HepG2 (cell line): ENCODE measurements at regions not wholly inside any gene's neighbourhood (a gene's known extent, or its start where the extent isn't known, plus 50 kb on each side); places are given as distances from the start of the nearest gene placed in this dataset.
A peak's percentile ranks its signal among the peaks of the same experiment; 100 is the strongest.

Experiments used
- BCL6 ChIP-seq: IDR thresholded peaks from 2 replicates; pipeline ENCODE4 v1.6.1; 2016; ENCODE audit warnings: missing genetic modification reagents, missing compliant biosample characterization
- BRF2 ChIP-seq: sonication (generic); formaldehyde crosslinking; IDR thresholded peaks from 2 replicates; pipeline ENCODE4 v1.8.1; 2022; ENCODE audit warnings: mild to moderate bottlenecking, missing genetic modification reagents
- DMAP1 ChIP-seq: IDR thresholded peaks from 2 replicates; pipeline ENCODE4 v1.6.1; 2016
- HDAC1 ChIP-seq: sonication (generic); formaldehyde crosslinking; IDR thresholded peaks from 2 replicates; pipeline ENCODE4 v1.5.1; 2020; ENCODE audit warnings: mild to moderate bottlenecking, missing genetic modification reagents
- HNRNPLL ChIP-seq: fragments of 200-400 bp; formaldehyde crosslinking; IDR thresholded peaks from 2 replicates; pipeline ENCODE4 v1.6.1; 2017; ENCODE audit warnings: mild to moderate bottlenecking, low read depth, low read length; ENCODE audit not compliant: poor library complexity, severe bottlenecking
- JUNB ChIP-seq: sonication (generic); formaldehyde crosslinking; IDR thresholded peaks from 2 replicates; pipeline ENCODE4 v1.8.0; 2022; ENCODE audit warnings: missing genetic modification reagents, mild to moderate bottlenecking, borderline replicate concordance
- KLF15 ChIP-seq: sonication (generic); formaldehyde crosslinking; IDR thresholded peaks from 2 replicates; pipeline ENCODE4 v1.8.1; 2023; ENCODE audit warnings: borderline replicate concordance, mild to moderate bottlenecking, inconsistent platforms, missing genetic modification reagents, mixed read lengths
- MEIS1 ChIP-seq: sonication (generic); formaldehyde crosslinking; IDR thresholded peaks from 2 replicates; pipeline ENCODE4 v1.9.0; 2021; ENCODE audit warnings: mild to moderate bottlenecking, missing genetic modification reagents, moderate library complexity, borderline replicate concordance
- NAIF1 ChIP-seq: sonication (generic); formaldehyde crosslinking; IDR thresholded peaks from 2 replicates; pipeline ENCODE4 v1.5.0; 2020; ENCODE audit warnings: mild to moderate bottlenecking, missing genetic modification reagents, borderline replicate concordance
- SIN3A ChIP-seq: IDR thresholded peaks from 2 replicates; pipeline ENCODE4 v1.6.1; 2011; ENCODE audit warnings: low read depth, mild to moderate bottlenecking, control low read depth, low read length, borderline replicate concordance
- SRSF4 ChIP-seq: fragments of 200-400 bp; formaldehyde crosslinking; IDR thresholded peaks from one replicate; pipeline ENCODE4 v1.6.1; 2018; ENCODE audit warnings: mild to moderate bottlenecking, low read depth, low read length, moderate library complexity; ENCODE audit not compliant: poor library complexity, severe bottlenecking
- TEAD3 ChIP-seq: optimal IDR thresholded peaks from 2 replicates; pipeline ENCODE3; 2016; ENCODE audit warnings: borderline replicate concordance
- ZKSCAN1 ChIP-seq: fragments of 150-350 bp; IDR thresholded peaks from 2 replicates; pipeline ENCODE4 v1.6.1; 2014; ENCODE audit warnings: low read length
- ZMYM3 ChIP-seq: sonication (generic); formaldehyde crosslinking; IDR thresholded peaks from 2 replicates; pipeline ENCODE4 v1.5.1; 2020; ENCODE audit warnings: mild to moderate bottlenecking, missing genetic modification reagents
- ZNF281 ChIP-seq: sonication (generic); formaldehyde crosslinking; IDR thresholded peaks from 2 replicates; pipeline ENCODE4 v1.4.0; 2020; ENCODE audit warnings: missing genetic modification reagents, borderline replicate concordance
- ZNF318 ChIP-seq: sonication (generic); formaldehyde crosslinking; IDR thresholded peaks from 2 replicates; pipeline ENCODE4 v1.4.0; 2020; ENCODE audit warnings: mild to moderate bottlenecking, missing genetic modification reagents
- ZNF335 ChIP-seq: sonication (generic); formaldehyde crosslinking; IDR thresholded peaks from 2 replicates; pipeline ENCODE4 v1.4.0; 2020; ENCODE audit warnings: missing genetic modification reagents
- ZNF773 ChIP-seq: sonication (generic); formaldehyde crosslinking; IDR thresholded peaks from 2 replicates; pipeline ENCODE4 v1.4.0; 2020; ENCODE audit warnings: missing genetic modification reagents, borderline replicate concordance

- TF ChIP-seq ZNF281 (CRISPR knock-in tag) (peak; percentile 30; the same call in 1 of the 2 replicates), HDAC1 (peak; percentile 38; the same call in 1 of the 2 replicates), DMAP1 (CRISPR knock-in tag) (peak; percentile 24; the same call in 1 of the 2 replicates), SIN3A (no peak), SRSF4 (no peak), ZNF318 (CRISPR knock-in tag) (no peak), BCL6 (peak; percentile 87), ZMYM3 (peak; percentile 58; the same call in 1 of the 2 replicates), ZNF335 (peak; percentile 79), MEIS1 (CRISPR knock-in tag) (no peak), NAIF1 (CRISPR knock-in tag) (0 out of 2 replicates have a peak, but pooled peaks have one; percentile 43), ZNF773 (CRISPR knock-in tag) (no peak), TEAD3 (peak; percentile 81), JUNB (CRISPR knock-in tag) (peak; percentile 57; the same call in 1 of the 2 replicates), HNRNPLL (no peak), BRF2 (CRISPR knock-in tag) (no peak), ZKSCAN1 (no peak), KLF15 (CRISPR knock-in tag) (no peak; the same call in 1 of the 2 replicates)
These were observed 206.5 kb upstream of the EYA4 start (continued) for GRCh38 chr6:133034509-133035206.
